Fibroblast of the aortic adventitia (primary cell): ENCODE measurements at regions not wholly inside any gene's neighbourhood (a gene's known extent, or its start where the extent isn't known, plus 50 kb on each side); places are given as distances from the start of the nearest gene placed in this dataset.

Source experiments
- DNase-seq: peaks from one replicate; pipeline ENCODE4 v3.0.0-alpha.2; 2010; ENCODE audit warnings: low read depth
- H3K4me3 ChIP-seq: 2 replicates; pipeline ENCODE4 v1.5.1; 2011; ENCODE audit warnings: low read depth, mild to moderate bottlenecking, control low read depth, low read length, moderate library complexity
- CTCF ChIP-seq: IDR thresholded peaks from 2 replicates; pipeline ENCODE4 v1.5.1; 2011; ENCODE audit warnings: mild to moderate bottlenecking, low read length, control low read depth, inconsistent platforms; ENCODE audit not compliant: insufficient read depth

DNA sequence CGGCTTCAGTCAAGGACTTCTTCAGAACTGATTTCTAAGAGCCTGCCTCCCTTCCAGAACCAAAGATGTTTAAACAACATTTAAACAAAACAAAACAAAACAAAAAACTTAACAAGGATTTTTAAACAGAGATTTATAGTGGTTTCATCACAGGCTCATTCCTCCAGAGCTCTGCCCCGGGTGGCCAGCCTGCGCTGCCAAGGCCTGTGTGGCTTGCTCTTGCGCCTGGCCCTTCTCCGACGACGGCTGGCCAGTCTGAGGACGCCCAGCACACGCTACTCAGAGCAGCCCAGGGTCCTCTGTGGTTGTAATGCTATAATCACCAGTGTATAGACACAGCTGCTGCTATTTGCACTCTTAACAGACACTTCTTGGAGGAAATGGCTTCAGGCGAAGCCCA is 307.2 kb upstream of the MYOCD start:
- TF ChIP-seq CTCF: no peak
- no peak for DNase-seq
- H3K4me3 ChIP-seq: no peak overlapping the region

DNA sequence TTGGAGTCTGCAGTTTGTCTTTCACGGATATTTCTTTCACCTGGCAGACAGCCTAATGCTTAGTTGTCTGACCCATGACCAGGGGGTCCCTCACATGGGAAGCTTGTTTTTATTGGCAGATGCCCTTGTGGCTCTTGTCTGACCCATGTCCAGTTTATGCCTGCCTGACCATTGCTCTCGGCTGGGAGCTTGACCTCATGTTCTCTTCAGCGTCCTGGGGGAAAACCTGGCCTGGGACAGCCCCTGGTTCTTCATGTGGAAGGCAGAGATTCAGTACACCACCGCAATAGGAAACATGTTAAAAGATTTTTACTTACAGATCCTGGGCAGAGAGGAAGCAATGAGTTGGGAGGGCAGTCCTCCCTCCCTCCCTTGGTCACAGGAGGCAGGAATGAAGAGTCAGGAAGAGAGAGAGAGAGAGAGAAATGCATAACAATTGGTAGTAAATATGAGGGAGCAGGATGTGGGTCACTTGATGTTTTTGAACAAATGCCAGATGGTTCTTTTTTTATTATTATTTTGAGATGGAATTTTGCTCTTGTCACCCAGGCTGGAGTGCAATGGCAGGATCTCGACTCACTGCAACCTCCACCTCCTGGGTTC is 302.7 kb upstream of the MYOCD start:
- DNase-seq: no peak
- no peak for TF ChIP-seq CTCF
- no peak overlapping the region for H3K4me3 ChIP-seq

DNA sequence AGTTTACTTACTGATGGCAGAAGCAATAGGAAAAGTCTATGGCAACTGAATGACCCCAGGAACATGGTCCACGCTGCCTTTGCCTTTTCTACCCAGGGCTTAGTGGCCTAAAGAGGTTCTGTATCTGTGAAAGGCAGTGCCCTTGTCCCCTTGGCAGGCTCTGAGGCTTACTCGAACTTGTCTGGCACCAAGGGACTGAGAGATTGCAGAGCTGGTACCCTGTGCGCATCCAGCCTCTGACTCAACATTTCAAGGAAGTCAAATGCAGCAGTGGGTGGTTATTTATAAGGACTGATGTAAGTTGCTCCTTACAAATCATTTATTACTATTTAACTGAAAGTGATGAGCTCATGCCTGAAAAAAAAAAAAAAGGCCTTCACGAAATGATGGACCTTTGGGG is 299.9 kb upstream of the MYOCD start:
- no peak for TF ChIP-seq CTCF
- DNase-seq: no peak
- no peak overlapping the region for H3K4me3 ChIP-seq

DNA sequence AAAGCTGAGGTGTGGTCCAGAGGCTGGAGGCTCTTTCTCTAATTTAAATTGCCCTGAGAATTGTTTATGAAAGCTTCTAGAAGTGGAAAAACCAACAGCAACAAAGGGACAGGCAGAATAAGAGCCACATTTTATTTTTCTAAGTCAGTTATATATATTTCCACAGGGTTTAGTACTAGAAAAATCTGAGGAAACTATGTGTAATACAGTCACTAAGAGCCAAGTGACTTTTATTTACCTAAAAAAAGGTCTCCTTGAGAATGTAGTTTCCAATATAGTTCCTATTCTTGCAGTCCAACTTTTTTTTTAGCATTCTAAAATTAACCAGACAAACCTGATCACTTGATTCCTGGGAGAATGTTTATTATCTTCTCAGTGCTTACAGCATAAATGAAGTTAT is 296.6 kb upstream of the MYOCD start:
- DNase-seq: no peak
- TF ChIP-seq CTCF: no peak
- no peak overlapping the region for H3K4me3 ChIP-seq

- no peak for DNase-seq
- H3K4me3 ChIP-seq: no peak overlapping the region
- no peak for TF ChIP-seq CTCF
These were observed 289.4 kb upstream of the MYOCD start for GRCh38 chr17:12376276-12376675.

DNA sequence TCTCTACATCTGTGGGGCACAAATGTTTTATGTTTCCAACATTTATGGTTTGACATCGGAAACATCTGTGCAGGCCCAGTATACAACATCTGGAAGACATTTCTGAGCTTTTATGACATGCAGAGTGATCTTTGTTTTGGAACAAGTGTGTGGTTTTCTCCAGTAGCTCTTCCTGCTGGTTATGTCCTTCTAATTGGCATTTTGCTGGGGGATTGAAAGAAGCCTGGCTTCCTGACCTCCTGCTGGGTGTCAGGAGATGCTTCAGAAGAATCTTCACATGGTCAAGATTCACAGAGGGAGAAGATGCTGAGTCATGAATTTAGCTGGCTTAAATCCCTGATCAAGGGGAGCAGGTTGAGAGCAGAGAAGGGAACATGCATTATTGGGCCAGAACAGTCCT is 279.5 kb upstream of the MYOCD start:
- TF ChIP-seq CTCF: no peak
- DNase-seq: no peak
- no peak overlapping the region for H3K4me3 ChIP-seq

DNA sequence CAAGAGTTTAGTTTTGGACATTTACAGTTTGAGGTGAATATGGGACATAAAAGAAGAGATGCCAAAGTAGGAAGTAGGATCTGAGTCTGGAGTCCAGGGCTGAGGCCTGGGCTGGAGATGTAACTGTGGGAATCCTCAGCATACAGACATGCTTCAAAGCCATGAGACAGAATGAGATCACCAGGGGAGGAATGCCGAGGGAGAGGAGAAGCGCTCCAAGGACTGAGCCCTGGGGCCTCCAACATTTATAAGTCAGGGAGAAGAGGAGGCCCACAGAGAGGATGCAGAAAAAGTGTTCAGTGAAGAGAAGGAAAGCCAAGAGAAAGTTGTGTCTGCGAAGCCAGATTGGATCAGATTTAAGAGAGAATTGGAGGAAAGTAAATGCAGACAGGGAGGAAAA is 277.5 kb upstream of the MYOCD start:
- H3K4me3 ChIP-seq: no peak overlapping the region
- peak; percentile 10 for DNase-seq
- TF ChIP-seq CTCF: no peak
